ENCODE measurements at regions not wholly inside any gene's neighbourhood (a gene's known extent, or its start where the extent isn't known, plus 50 kb on each side); places are given as distances from the start of the nearest gene placed in this dataset.

- TF ChIP-seq SRF (IDR thresholded peaks at IDR 0.05; ENCODE audit: low read depth in 2 of 2, low read length in 2 of 2) (no peak), PML (IDR thresholded peaks at IDR 0.05; ENCODE audit: low read length) (no peak), MLLT1 (IDR thresholded peaks at IDR 0.05) (no peak), E2F8 (IDR thresholded peaks at IDR 0.05; ENCODE audit: low read depth, partially characterized antibody) (no peak), SUZ12 (IDR thresholded peaks at IDR 0.05; ENCODE audit: unreplicated experiment) (no peak), ELK1 (IDR thresholded peaks at IDR 0.05; ENCODE audit: low read depth, low read length) (no peak), BHLHE40 (IDR thresholded peaks at IDR 0.05; ENCODE audit: borderline replicate concordance in 1 of 2, low read depth in 2 of 2, low read length in 1 of 2) (no peak)
Observed at GRCh38 chr6:91560409-91560808, 973.5 kb upstream of the MAP3K7 start (continued).

Measured in GM12878 (cell line).